Activated CD4-positive, CD25-positive, alpha-beta regulatory T cell treated with anti-CD3 and anti-CD28 coated beads, Interleukin-2, amount 50 U/mL, for 24 hours (primary cell): ENCODE measurements at regions not wholly inside any gene's neighbourhood (a gene's known extent, or its start where the extent isn't known, plus 50 kb on each side); places are given as distances from the start of the nearest gene placed in this dataset.

Source experiments
- ATAC-seq, 2 donors: fragments of 150-1000 bp; cut with Tn5 transposase; one replicate each; pipeline ENCODE4 v1.10.0; 2021; ENCODE audit warnings: mild to moderate bottlenecking in 1 of 2, moderate library complexity in 1 of 2

DNA sequence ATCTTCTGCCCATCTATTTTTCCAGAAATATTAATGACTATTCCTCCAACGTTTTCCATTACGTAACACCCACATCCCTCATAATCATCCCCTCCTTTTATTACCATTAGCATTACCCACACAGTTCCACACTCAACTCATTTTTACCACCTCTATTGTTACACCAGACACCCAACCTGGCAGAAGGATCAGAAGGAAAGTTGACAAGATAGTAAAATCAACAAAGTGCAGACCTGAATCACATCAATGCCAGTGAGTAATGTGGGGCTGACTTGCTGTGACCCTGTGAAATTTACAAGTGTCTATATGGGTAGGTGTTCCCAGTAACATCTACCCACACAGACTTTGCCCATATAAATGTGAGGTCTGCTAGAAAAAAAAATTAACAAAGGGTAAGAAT is 568.2 kb downstream of the MAFB start:
- ATAC-seq: no peak

DNA sequence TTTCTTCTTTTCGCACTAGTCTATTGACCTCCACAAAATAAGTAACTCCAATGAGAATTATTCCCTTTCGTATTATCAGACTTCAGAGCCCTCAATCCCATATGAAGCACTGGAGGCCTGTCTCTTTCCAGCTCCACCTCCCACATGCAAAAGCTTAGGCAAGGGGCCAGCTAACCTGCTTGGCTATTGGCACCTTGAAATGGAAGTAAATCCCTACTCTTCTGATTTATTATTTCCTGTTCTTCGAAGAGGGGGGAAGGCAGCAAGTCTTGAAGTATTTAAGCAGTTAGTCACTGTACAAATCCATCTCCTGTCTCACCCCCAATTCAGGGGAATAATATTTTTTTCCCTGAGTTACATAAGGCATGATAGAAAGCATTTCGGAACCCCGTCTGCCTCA is 577.8 kb downstream of the MAFB start:
- ATAC-seq: no peak

GRCh38 chr20:40110311-40110831 is 578.7 kb downstream of the MAFB start:
- no peak for ATAC-seq

GRCh38 chr20:40109136-40109535 is 579.9 kb downstream of the MAFB start:
- ATAC-seq: no peak

DNA sequence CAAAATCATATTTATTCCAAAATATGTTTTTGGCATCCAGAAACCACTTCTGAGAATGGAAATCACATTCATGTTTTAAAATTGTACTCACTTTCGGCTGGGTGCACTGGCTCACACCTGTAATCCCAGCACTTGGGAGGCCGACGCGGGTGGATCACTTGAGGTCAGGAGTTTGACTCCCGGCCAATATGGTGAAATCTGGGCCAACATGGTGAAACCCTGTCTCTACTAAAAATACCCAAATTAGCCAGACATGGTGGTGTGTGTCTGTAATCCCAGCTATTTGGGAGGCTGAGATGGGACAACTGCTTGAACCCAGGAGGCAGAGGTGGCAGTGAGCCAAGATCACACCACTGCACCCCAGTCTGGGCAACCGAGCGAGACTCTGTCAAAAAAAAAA is 580.7 kb downstream of the MAFB start:
- ATAC-seq: no peak

DNA sequence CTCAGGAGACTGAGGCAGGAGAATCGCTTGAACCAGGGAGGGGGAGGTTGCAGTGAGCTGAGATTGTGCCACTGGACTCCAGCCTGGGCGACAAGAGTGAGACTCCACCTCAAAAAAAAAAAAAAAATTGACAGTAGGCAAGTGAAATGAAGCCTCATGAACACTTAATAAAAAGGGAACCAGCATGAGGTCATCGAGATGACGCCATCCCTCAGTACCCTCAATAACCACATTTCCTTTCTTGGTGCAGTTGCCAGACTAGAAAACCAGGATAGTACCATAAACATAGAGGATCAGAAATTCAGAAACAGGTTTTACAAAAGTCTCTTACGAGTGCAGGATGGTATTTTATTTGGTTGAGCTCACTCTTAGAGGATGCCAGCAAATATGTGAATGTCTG is 584.1 kb downstream of the MAFB start:
- no peak for ATAC-seq

DNA sequence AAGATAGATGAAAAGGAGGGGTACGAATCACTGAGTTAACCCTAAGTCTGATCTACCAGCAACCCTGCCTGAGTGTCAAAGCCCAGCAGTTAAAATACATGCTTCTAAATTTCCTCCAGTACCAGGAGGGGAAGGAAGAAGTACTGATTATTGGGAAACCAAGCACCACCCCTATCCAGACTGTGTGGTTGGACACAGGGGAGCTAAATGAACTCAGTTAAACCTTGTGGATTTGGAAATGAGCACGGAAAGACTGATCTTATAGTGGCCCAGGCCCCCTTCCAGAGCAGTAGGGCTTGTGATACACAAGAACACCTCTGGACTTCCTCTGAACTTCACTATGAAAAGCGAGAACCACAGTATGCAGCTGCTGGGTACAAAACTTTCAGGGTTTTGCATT is 585.6 kb downstream of the MAFB start:
- no peak for ATAC-seq

GRCh38 chr20:40101560-40101959 is 587.5 kb downstream of the MAFB start:
- no peak for ATAC-seq

GRCh38 chr20:40100261-40100660 is 588.8 kb downstream of the MAFB start:
- ATAC-seq: no peak

DNA sequence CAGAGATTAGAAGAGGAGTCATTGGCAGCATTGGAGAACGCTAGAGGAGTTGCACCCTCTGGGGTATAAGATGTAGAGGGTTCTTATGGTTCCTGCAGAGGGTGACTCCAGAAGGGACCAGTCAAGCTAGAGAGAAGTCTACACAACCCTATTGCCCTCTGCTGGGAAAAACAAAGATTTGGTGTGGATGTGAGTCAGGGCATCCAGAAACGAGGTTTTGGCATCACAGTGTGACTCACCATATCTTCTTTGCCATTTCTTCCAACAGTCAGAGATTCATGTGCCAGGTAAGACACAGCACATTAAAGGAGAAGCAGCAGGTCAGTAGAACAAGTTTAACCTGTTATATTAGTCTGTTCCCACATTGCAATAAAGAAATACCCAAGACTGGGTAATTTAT is 598.8 kb downstream of the MAFB start:
- no peak for ATAC-seq

DNA sequence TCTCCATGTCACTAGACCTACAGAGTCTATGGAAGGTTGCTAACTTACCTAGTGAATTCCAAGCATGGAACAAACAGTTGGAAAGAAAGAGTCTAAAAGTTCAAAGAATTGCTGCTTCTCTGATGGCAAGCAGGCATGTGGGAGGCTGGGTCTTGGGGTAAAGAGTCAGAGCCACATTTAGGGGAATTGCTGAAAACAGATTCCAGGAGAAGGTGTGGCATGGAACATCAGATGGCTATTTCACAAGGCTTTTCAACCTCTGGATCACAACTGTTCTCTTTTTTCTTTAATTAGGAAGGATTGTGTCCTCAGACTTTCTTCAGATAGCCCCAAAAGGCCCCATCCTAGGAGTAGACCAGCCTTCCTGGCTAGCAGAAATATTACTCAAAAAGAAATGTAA is 601.5 kb downstream of the MAFB start:
- no peak for ATAC-seq

DNA sequence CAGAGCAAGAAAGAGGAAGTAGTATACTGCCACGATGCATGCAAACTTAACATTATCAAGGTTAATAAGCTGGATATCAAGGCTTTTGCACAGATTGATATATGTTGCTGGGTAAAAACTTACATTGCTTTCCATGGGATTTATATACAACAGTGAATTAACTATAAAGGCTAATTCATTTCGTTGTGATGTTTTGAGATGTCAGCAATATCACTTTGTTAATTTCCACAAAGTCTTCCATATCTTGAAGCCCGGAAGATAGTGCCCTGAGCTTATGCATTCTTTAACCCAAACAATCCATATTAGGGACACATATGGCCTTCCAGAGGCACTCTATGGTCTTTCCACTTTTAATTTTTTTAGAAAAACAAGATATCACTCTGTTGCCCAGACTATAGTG is 603.5 kb downstream of the MAFB start:
- ATAC-seq: no peak

- no peak for ATAC-seq
Observed at GRCh38 chr20:40082436-40082835, 606.6 kb downstream of the MAFB start.

DNA sequence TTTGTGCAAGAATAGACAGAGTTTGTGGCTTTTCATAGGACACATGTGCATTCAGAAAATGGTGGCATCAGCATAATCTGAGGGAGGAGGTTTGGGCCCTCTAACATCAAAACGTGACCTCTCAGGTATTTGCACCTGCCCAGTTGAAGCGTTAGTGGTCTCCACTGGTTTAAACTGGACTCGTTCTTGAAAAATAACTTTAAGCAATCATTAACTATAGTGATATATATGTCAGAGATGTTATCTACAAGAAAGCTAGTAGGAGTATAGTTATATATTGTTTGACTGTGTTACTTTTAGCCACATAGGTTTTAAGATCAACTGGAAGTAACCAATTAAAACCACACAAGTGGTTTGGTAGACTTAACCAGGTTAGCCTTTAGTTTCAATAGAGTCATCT is 607.4 kb downstream of the MAFB start:
- no peak for ATAC-seq

DNA sequence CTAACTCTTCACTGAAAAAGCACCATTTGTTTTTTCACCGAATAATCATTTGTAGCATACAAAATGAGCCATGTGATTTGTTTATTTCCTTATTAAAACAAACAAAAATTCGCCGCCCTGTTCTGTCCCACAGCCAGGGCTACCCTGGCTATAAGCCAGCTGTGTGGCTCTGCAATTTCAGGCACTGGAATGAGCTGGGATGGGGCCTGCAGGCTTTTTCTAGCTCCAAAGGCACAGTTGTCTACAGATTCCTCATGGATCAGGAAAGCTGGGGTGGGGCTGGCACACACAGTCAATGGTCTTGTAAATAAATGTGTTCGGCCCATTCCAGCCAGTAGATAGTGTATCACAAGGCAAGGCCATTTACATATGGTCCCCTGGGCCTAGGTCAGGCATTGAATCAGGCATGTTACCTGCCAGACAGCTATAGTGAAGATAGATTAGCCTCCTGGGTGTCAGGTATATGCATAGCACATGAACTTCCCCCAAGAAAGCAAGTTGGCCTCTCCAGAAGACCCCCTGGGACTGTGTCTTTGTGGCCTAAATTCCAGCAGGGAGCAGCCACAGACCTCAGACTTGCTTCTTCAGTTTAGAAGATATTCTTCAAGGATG is 608.9 kb downstream of the MAFB start:
- ATAC-seq: no peak

- no peak for ATAC-seq
Observed at GRCh38 chr20:40073535-40074111, 615.4 kb downstream of the MAFB start.

DNA sequence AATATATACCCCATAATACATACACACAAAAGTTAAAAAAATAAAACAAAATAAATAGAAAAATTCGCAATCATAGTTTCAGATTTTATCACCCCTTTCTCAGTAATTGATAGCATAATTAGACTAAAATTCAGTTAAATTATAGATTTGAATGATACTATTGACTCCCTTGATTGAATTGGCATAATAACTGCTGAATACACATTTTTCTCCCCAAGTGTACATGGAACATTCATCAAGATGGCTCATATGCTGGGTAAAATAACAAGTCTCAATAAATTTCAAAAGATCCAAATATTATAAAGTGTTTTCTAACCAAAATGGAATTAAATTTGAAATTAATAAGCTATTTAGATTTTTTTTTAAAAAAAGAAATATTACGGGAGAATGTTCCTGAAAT is 616.1 kb downstream of the MAFB start:
- no peak for ATAC-seq

- no peak for ATAC-seq
Observed at GRCh38 chr20:40056171-40056570, 632.9 kb downstream of the MAFB start.

GRCh38 chr20:40055711-40056110 is 633.3 kb downstream of the MAFB start:
- no peak for ATAC-seq

- ATAC-seq: no peak
Observed at GRCh38 chr20:40054311-40054710, 634.7 kb downstream of the MAFB start.

DNA sequence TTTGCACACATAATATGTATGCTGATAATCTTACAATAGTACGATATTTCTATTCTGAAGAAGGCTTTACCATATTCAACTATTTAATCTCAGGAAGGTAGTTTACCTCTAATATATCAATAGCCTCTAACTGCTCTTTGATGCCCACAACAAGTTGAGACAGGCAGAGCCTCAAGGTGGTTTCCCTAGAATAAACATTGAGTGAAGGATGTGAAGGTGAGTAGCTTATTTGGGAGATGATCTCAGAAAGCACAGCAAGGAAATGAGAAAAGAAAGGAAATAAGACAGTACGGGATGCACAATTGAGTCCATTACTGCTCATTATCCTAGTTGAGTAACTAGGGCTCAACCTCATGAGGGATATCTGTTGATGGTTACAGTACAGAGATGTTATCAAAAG is 638.4 kb downstream of the MAFB start:
- ATAC-seq: no peak

- ATAC-seq: no peak
Observed at GRCh38 chr20:40049854-40050253, 639.2 kb downstream of the MAFB start.

GRCh38 chr20:40046703-40047102 is 642.3 kb downstream of the MAFB start:
- no peak for ATAC-seq

GRCh38 chr20:40037511-40037910 is 651.5 kb downstream of the MAFB start:
- no peak for ATAC-seq

DNA sequence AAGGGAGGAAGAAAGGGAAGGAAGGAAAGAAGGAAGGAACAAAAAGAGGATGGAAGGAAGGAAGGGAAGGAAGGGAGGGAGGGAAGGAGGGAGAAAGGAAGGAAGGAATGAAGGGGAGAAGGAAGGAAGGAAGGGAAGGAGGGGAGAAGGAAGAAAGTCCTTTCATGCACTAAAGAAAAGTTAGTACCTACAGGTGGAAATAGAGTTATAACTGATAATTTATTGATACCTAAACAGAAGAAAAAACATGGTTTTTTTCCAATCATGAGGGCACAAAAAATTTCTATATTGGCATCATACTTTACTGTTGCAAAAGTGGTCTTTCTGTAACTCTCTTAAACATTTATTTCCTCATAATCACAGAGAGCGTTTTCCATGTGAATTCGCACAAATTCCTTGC is 659.4 kb downstream of the MAFB start:
- ATAC-seq: no peak
